GM12878 (cell line): ENCODE measurements at regions not wholly inside any gene's neighbourhood (a gene's known extent, or its start where the extent isn't known, plus 50 kb on each side); places are given as distances from the start of the nearest gene placed in this dataset.

Source experiments
- ATAC-seq: fragments of 200-7000 bp; cut with Tn5 transposase; 3 replicates; pipeline ENCODE4 v1.9.1; 2020; ENCODE audit warnings: mild to moderate bottlenecking, moderate library complexity
- BruUV-seq: library from RNA; stranded (reverse); fragments of 400-500 nt; replicated peaks from 2 replicates; lab custom pipeline; 2021; lab: Mats Ljungman, UMichigan
- CTCF ChIA-PET: fragments of 300-600 bp; sonication (Branson Sonifier 250); formaldehyde crosslinking; extraction: SDS; loops from one replicate; lab custom pipeline; 2021; ENCODE audit warnings: inconsistent platforms; lab: Yijun Ruan, JAX
- POLR2A ChIA-PET: fragments of 350-600 bp; formaldehyde crosslinking; extraction: SDS; loops from one replicate; lab custom pipeline; 2021; ENCODE audit warnings: inconsistent platforms; lab: Charles Lee
- RAD21 ChIA-PET: fragments of 300-600 bp; sonication (Branson Sonifier 250); formaldehyde crosslinking; loops from one replicate; lab custom pipeline; 2023; ENCODE audit warnings: antibody characterized with exemption; ENCODE audit not compliant: unreplicated experiment; lab: Charles Lee
- SMC1A ChIA-PET: fragments of 300-600 bp; sonication (Branson Sonifier 250); formaldehyde crosslinking; loops from one replicate; lab custom pipeline; 2023; ENCODE audit not compliant: unreplicated experiment, uncharacterized antibody; lab: Charles Lee
- DNase-seq: peaks from one replicate; pipeline ENCODE4 v3.0.0-alpha.2; 2011; ENCODE audit warnings: low read depth, low spot score
- FAIRE-seq: peaks from 3 replicates; lab custom pipeline; 2011; peaks lifted over from hg19 to GRCh38; lab: Jason Lieb, UNC
- H2AFZ ChIP-seq: 2 replicates; pipeline ENCODE4 v1.6.0; 2011; ENCODE audit warnings: low read depth, low read length, control low read depth; ENCODE audit not compliant: control insufficient read depth
- H3K27ac ChIP-seq: 2 replicates; pipeline ENCODE4 v1.5.1; 2011; ENCODE audit warnings: control low read depth; ENCODE audit not compliant: control insufficient read depth, insufficient read depth
- H3K27me3 ChIP-seq, 2 experiments: replicated peaks in 1 of 2; 2 replicates each; pipeline versions ENCODE4 v1.6.0 to v1.6.1; 2011; ENCODE audit warnings: low read length in 1 of 2; ENCODE audit not compliant: control insufficient read depth in 2 of 2, insufficient read depth in 2 of 2
- H3K36me3 ChIP-seq, 2 experiments: 2 replicates each; pipeline ENCODE4 v1.5.1; 2011; ENCODE audit warnings: low read length in 1 of 2; ENCODE audit not compliant: control insufficient read depth in 2 of 2, insufficient read depth in 2 of 2
- H3K4me1 ChIP-seq: 2 replicates; pipeline ENCODE4 v1.6.1; 2011; ENCODE audit warnings: mild to moderate bottlenecking, low read length, moderate library complexity, mixed read lengths; ENCODE audit not compliant: control insufficient read depth, insufficient read depth
- H3K4me2 ChIP-seq: 2 replicates; pipeline ENCODE4 v1.6.0; 2011; ENCODE audit warnings: control low read depth; ENCODE audit not compliant: control insufficient read depth, insufficient read depth
- H3K4me3 ChIP-seq: fragments of 200-600 bp; sonication (generic); 2 replicates; pipeline ENCODE4 v1.5.1; 2016
- H3K79me2 ChIP-seq: 2 replicates; pipeline ENCODE4 v1.6.0; 2011; ENCODE audit warnings: low read length; ENCODE audit not compliant: control insufficient read depth, insufficient read depth
- H3K9ac ChIP-seq: 2 replicates; pipeline ENCODE4 v1.8.0; 2011; ENCODE audit warnings: low read length, control low read depth, mixed read lengths; ENCODE audit not compliant: control insufficient read depth, insufficient read depth
- H3K9me3 ChIP-seq: replicated peaks from 3 replicates; pipeline ENCODE4 v1.5.1; 2011; ENCODE audit warnings: mild to moderate bottlenecking, low read length; ENCODE audit not compliant: control insufficient read depth, insufficient read depth
- H4K20me1 ChIP-seq: 2 replicates; pipeline ENCODE4 v1.6.0; 2011; ENCODE audit not compliant: control insufficient read depth, insufficient read depth
- CBX3 ChIP-seq: fragments of 200-600 bp; sonication (generic); IDR thresholded peaks from 2 replicates; pipeline ENCODE4 v1.6.1; 2016; ENCODE audit warnings: low read depth, borderline replicate concordance
- PAX8 ChIP-seq: fragments of 450-650 bp; IDR thresholded peaks from 2 replicates; pipeline ENCODE4 v1.6.1; 2017; ENCODE audit warnings: mild to moderate bottlenecking, moderate library complexity
- POLR2A ChIP-seq: IDR thresholded peaks from 2 replicates; pipeline ENCODE4 v1.6.1; 2011; ENCODE audit warnings: low read depth, mild to moderate bottlenecking, low read length
- RBBP5 ChIP-seq: fragments of 200-600 bp; sonication (generic); conservative IDR thresholded peaks from 2 replicates; pipeline ENCODE4 v1.6.1; 2016
- SREBF2 ChIP-seq: IDR thresholded peaks from 2 replicates; pipeline ENCODE4 v1.6.1; 2012; ENCODE audit warnings: mild to moderate bottlenecking, low read length
- ZNF207 ChIP-seq: fragments of 450-650 bp; IDR thresholded peaks from 2 replicates; pipeline ENCODE4 v1.6.1; 2014; ENCODE audit warnings: antibody characterized with exemption, mild to moderate bottlenecking, borderline replicate concordance
- WGBS: methylation state at CpG from one replicate; pipeline ENCODE4 v1.1.6; 2016; ENCODE audit warnings: low lambda C conversion rate; ENCODE audit not compliant: insufficient replicate concordance, insufficient coverage; ENCODE audit errors: missing lambda C conversion rate; 5-methylcytosine and 5-hydroxymethylcytosine counted together
- in situ Hi-C: fragments of 300-500 bp; cut with MboI; formaldehyde crosslinking; loops from 9 replicates; pipeline ENCODE4 v1.14.3; 2018; ENCODE audit warnings: mixed read lengths
- intact Hi-C: fragments of 100-400 bp; cut with micrococcal nuclease; formaldehyde crosslinking; loops from one replicate; pipeline ENCODE4 v1.14.2; 2022; ENCODE audit not compliant: unreplicated experiment
- TF ChIP-seq, protein P1 (sequence below): IDR thresholded peaks from 2 replicates; pipeline ENCODE4 v1.6.1; 2011; ENCODE audit warnings: low read depth, mild to moderate bottlenecking, low read length, moderate library complexity, borderline replicate concordance; ENCODE audit errors: extremely low read depth
- TF ChIP-seq, protein P2 (sequence below): fragments of 450-650 bp; IDR thresholded peaks from 2 replicates; pipeline ENCODE4 v1.6.1; 2017; ENCODE audit warnings: mild to moderate bottlenecking, moderate library complexity

DNA sequence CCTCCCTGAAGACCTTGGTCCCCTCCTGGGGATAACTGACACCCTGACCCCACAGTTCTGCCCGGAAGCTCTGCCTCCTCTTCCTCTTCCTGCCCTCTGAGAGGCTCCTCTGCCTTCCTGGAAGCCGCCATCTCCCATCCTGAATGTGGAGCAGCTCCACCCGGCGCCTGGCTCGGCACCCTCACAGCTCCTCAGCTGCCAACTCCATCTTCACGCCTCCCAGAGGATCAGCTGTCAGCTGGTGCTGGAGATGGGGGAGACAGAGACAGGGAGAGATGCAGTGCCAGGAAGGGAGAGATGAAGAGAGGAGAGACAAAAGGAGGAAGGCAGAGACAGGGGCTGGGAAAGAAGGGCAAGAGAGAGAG, 210.4 kb upstream of the CSF3R start:
- SMC1A ChIA-PET = no interaction called here
- WGBS = 10% methylated on average over 5 of the region's 6 CpGs
- H3K27ac ChIP-seq = no peak overlapping the region
- H3K4me3 ChIP-seq = no peak overlapping the region
- no peaks in the 10 kb centered on the region for H3K9me3 ChIP-seq
- RAD21 ChIA-PET = no interaction called here
- no peak overlapping the region for H2AFZ ChIP-seq
- POLR2A ChIA-PET = no interaction called here
- TF ChIP-seq RBBP5 = no peak
- TF ChIP-seq SREBF2 = no peak
- TF ChIP-seq CBX3 = no peak
- TF ChIP-seq, protein P1, sequence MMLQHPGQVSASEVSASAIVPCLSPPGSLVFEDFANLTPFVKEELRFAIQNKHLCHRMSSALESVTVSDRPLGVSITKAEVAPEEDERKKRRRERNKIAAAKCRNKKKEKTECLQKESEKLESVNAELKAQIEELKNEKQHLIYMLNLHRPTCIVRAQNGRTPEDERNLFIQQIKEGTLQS = no peak
- no peak for TF ChIP-seq ZNF207
- no peak for TF ChIP-seq PAX8
- TF ChIP-seq, protein P2, sequence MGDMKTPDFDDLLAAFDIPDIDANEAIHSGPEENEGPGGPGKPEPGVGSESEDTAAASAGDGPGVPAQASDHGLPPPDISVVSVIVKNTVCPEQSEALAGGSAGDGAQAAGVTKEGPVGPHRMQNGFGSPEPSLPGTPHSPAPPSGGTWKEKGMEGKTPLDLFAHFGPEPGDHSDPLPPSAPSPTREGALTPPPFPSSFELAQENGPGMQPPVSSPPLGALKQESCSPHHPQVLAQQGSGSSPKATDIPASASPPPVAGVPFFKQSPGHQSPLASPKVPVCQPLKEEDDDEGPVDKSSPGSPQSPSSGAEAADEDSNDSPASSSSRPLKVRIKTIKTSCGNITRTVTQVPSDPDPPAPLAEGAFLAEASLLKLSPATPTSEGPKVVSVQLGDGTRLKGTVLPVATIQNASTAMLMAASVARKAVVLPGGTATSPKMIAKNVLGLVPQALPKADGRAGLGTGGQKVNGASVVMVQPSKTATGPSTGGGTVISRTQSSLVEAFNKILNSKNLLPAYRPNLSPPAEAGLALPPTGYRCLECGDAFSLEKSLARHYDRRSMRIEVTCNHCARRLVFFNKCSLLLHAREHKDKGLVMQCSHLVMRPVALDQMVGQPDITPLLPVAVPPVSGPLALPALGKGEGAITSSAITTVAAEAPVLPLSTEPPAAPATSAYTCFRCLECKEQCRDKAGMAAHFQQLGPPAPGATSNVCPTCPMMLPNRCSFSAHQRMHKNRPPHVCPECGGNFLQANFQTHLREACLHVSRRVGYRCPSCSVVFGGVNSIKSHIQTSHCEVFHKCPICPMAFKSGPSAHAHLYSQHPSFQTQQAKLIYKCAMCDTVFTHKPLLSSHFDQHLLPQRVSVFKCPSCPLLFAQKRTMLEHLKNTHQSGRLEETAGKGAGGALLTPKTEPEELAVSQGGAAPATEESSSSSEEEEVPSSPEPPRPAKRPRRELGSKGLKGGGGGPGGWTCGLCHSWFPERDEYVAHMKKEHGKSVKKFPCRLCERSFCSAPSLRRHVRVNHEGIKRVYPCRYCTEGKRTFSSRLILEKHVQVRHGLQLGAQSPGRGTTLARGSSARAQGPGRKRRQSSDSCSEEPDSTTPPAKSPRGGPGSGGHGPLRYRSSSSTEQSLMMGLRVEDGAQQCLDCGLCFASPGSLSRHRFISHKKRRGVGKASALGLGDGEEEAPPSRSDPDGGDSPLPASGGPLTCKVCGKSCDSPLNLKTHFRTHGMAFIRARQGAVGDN = no peak
- no peak for TF ChIP-seq POLR2A
- TF ChIP-seq, all 136 proteins: peak for 0
- H3K9ac ChIP-seq = no peak overlapping the region
- H3K36me3 ChIP-seq = no peaks in the 10 kb centered on the region
- no peak overlapping the region for H3K4me2 ChIP-seq
- in situ Hi-C loops = no loop called here
- BruUV-seq = no TSS peak
- no peaks in the 10 kb centered on the region for H4K20me1 ChIP-seq
- DNase-seq = no peak
- no peak for ATAC-seq
- peaks cover 3% of the 10 kb centered on the region in 2 experiments; a peak in 3 of 4 replicates for H3K27me3 ChIP-seq
- H3K4me1 ChIP-seq = no peaks in the 10 kb centered on the region
- intact Hi-C loops = no loop called here
- CTCF ChIA-PET = no interaction called here
- FAIRE-seq = no peak
- no peaks in the 10 kb centered on the region for H3K79me2 ChIP-seq
